ENCODE measurements at regions not wholly inside any gene's neighbourhood (a gene's known extent, or its start where the extent isn't known, plus 50 kb on each side); places are given as distances from the start of the nearest gene placed in this dataset.

DNA sequence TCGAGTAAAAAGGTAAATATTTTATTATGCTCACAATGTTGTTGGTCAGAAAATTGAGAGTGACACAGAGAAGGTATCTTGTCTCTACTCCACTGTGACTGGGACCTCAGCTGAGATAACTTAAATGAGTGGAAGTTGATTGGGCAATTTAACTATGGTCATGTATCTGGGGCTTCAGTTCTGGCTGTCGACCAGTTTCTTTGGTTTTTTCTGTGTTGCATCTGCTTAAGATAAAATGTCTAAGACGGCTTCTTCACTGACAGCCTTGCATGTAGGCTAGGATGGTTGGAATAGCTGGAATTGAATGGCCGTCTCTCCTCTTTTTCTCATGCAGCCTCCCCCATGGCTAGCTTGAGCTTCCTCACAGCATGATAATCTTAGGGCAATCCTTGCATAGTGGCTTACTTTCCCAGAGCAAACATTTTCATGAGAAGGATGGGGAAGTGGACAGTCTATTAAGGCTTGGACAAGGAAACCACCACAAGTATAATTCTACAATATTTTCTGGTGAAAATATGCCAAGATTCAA is 433.7 kb downstream of the KIF2B start:
- H4K20me1 ChIP-seq (replicated peaks in 1 of 2; ENCODE audit: control insufficient read depth in 1 of 2, insufficient read depth in 2 of 2, low read length in 2 of 2): no peaks in the 10 kb centered on the region
- FAIRE-seq: peak; percentile 66
- no peaks in the 10 kb centered on the region for H3K79me1 ChIP-seq (ENCODE audit: low read depth, low read length)
- H2BK20ac ChIP-seq (ENCODE audit: low read length): no peak overlapping the region
- H3K14ac ChIP-seq (ENCODE audit: insufficient read length): no peak overlapping the region
- peak overlapping the region; percentile 32 for H4K91ac ChIP-seq (replicated peaks; ENCODE audit: insufficient read length, low read length)
- ChIA-PET POLR2A (ENCODE audit: partially characterized antibody) (no interaction called here), CTCF (ENCODE audit: partially characterized antibody) (no interaction called here)
- H3K79me2 ChIP-seq (ENCODE audit: control insufficient read depth in 1 of 2, insufficient read depth in 2 of 2, low read length in 2 of 2): no peaks in the 10 kb centered on the region
- H3K56ac ChIP-seq (replicated peaks; ENCODE audit: insufficient read length, low read depth, low read length): no peak overlapping the region
- peaks cover 0 to 2% of the 10 kb centered on the region in 2 experiments; a peak in 1 of 4 replicates for H3K9me3 ChIP-seq (ENCODE audit: insufficient read depth in 2 of 2, low read depth in 1 of 2, low read length in 1 of 2)
- H3K9ac ChIP-seq (replicated peaks in 1 of 4; ENCODE audit: extremely low read depth in 1 of 4, low read depth in 3 of 4, low read length in 3 of 4): no peak overlapping the region
- no peak overlapping the region for H3K27ac ChIP-seq (ENCODE audit: low read depth, low read length)
- peak overlapping the region; percentile 44 for H4K5ac ChIP-seq (ENCODE audit: insufficient read length, low read depth, low read length)
- H3K4me3 ChIP-seq (ENCODE audit: extremely low read depth in 1 of 4, insufficient read depth in 2 of 4, low read depth in 3 of 4, low read length in 4 of 4): no peak overlapping the region
- peaks cover 0 to 12% (median 6%) of the 10 kb centered on the region in 4 experiments; a peak in 3 of 7 replicates for H3K4me1 ChIP-seq (replicated peaks in 1 of 4; ENCODE audit: control insufficient read depth in 3 of 4, insufficient read depth in 4 of 4, low read length in 3 of 4)
- no peak overlapping the region for H3K23ac ChIP-seq (ENCODE audit: insufficient read length)
- H2AFZ ChIP-seq (ENCODE audit: low read length): no peak overlapping the region
- no peak overlapping the region for H4K8ac ChIP-seq (ENCODE audit: extremely low read depth, insufficient read depth, low read length)
- H2BK120ac ChIP-seq (replicated peaks; ENCODE audit: low read depth, low read length): peak overlapping the region; percentile 56
- 0 out of 2 replicates have a peak overlapping the region, but pooled peaks have one; percentile 45 for H2BK5ac ChIP-seq (ENCODE audit: low read depth, low read length)
- peaks cover 0 to 1% (median 0%) of the 10 kb centered on the region in 4 experiments; a peak in 1 of 7 replicates for H3K27me3 ChIP-seq (replicated peaks in 1 of 4; ENCODE audit: control insufficient read depth in 3 of 4, extremely low read depth in 1 of 4, insufficient read depth in 3 of 4, low read length in 3 of 4)
- H3K23me2 ChIP-seq (ENCODE audit: low read depth, low read length): no peaks in the 10 kb centered on the region
- H3K4ac ChIP-seq (replicated peaks; ENCODE audit: insufficient read length, low read depth, low read length): no peak overlapping the region
- H3K18ac ChIP-seq (ENCODE audit: extremely low read depth, low read length): no peak overlapping the region
- H2BK15ac ChIP-seq (ENCODE audit: low read length): no peak overlapping the region
- H2BK12ac ChIP-seq (ENCODE audit: low read depth, low read length): no peak overlapping the region
- 23% methylated on average over 4 of the region's 4 CpGs; no CpG with 5 or more reads in 1 of the 2 experiments for WGBS, 2 experiments (ENCODE audit: extremely low coverage in 1 of 2, insufficient coverage in 1 of 2, insufficient read length in 1 of 2, insufficient replicate concordance in 2 of 2, low coverage in 1 of 2, low lambda C conversion rate in 2 of 2, missing lambda C conversion rate in 1 of 2)
- H2AK5ac ChIP-seq (ENCODE audit: low read depth, low read length): no peak overlapping the region
- peak; percentile 39 to 47 for DNase-seq (ENCODE audit: low read depth in 1 of 2, low spot score in 2 of 2)
- peak overlapping the region; percentile 21 to 48; a peak in 3 of 4 replicates for H3K4me2 ChIP-seq (ENCODE audit: insufficient read depth in 1 of 2, low read depth in 2 of 2, low read length in 2 of 2)
- H3K36me3 ChIP-seq (ENCODE audit: control insufficient read depth in 2 of 4, insufficient read depth in 4 of 4, low read length in 3 of 4): peaks cover 0 to 2% (median 0%) of the 10 kb centered on the region in 4 experiments; a peak in 1 of 8 replicates
- peak; percentile 85 for TF ChIP-seq YY1 (IDR thresholded peaks at IDR 0.05; ENCODE audit: low read depth, low read length)
- no peak for TF ChIP-seq TAF1 (IDR thresholded peaks at IDR 0.05; ENCODE audit: low read depth, low read length)
- TF ChIP-seq NANOG (IDR thresholded peaks at IDR 0.05; ENCODE audit: insufficient read depth, low read depth, low read length, poor library complexity, severe bottlenecking): peak; percentile 98
- TF ChIP-seq POU5F1 (IDR thresholded peaks at IDR 0.05; ENCODE audit: low read depth, low read length): peak; percentile 93
- TF ChIP-seq EP300 (IDR thresholded peaks at IDR 0.05; ENCODE audit: borderline replicate concordance in 1 of 2, low read depth in 2 of 2, low read length in 2 of 2): peak in 1 of 2 experiments; percentile 57; a peak in 1 of 3 replicates
- TF ChIP-seq, protein P1, sequence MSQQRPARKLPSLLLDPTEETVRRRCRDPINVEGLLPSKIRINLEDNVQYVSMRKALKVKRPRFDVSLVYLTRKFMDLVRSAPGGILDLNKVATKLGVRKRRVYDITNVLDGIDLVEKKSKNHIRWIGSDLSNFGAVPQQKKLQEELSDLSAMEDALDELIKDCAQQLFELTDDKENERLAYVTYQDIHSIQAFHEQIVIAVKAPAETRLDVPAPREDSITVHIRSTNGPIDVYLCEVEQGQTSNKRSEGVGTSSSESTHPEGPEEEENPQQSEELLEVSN (IDR thresholded peaks at IDR 0.05): no peak
- TF ChIP-seq, protein P2, sequence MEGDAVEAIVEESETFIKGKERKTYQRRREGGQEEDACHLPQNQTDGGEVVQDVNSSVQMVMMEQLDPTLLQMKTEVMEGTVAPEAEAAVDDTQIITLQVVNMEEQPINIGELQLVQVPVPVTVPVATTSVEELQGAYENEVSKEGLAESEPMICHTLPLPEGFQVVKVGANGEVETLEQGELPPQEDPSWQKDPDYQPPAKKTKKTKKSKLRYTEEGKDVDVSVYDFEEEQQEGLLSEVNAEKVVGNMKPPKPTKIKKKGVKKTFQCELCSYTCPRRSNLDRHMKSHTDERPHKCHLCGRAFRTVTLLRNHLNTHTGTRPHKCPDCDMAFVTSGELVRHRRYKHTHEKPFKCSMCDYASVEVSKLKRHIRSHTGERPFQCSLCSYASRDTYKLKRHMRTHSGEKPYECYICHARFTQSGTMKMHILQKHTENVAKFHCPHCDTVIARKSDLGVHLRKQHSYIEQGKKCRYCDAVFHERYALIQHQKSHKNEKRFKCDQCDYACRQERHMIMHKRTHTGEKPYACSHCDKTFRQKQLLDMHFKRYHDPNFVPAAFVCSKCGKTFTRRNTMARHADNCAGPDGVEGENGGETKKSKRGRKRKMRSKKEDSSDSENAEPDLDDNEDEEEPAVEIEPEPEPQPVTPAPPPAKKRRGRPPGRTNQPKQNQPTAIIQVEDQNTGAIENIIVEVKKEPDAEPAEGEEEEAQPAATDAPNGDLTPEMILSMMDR (IDR thresholded peaks at IDR 0.05; ENCODE audit: control extremely low read depth in 1 of 3, insufficient read depth in 1 of 3, low read depth in 1 of 3, low read length in 3 of 3): no peak
- peak; percentile 72; the same call in 1 of the 2 replicates for TF ChIP-seq SP1 (IDR thresholded peaks at IDR 0.05; ENCODE audit: low read depth, low read length)
- no peak for TF ChIP-seq POLR2AphosphoS5 (IDR thresholded peaks at IDR 0.05; ENCODE audit: low read depth, low read length)
- no peak for TF ChIP-seq TAF7 (optimal IDR thresholded peaks at IDR 0.05; ENCODE audit: borderline replicate concordance, low read depth, low read length)
